ENCODE measurements at regions not wholly inside any gene's neighbourhood (a gene's known extent, or its start where the extent isn't known, plus 50 kb on each side); places are given as distances from the start of the nearest gene placed in this dataset.

- Histone ChIP-seq H3K27me3 (ENCODE audit: control insufficient read depth, insufficient read depth, low read length) (no peaks in the 10 kb centered on the region), H3K4me3 (ENCODE audit: low read length) (no peak overlapping the region), H3K36me3 (ENCODE audit: control insufficient read depth, insufficient read depth, low read length) (no peaks in the 10 kb centered on the region), H3K27ac (ENCODE audit: low read length) (no peak overlapping the region), H3K4me1 (ENCODE audit: control insufficient read depth, insufficient read depth, low read length) (peaks cover 3% of the 10 kb centered on the region), H3K9me3 (ENCODE audit: control insufficient read depth, low read depth, low read length) (no peaks in the 10 kb centered on the region)
- 100% methylated on average over 1 of the region's 14 CpGs for WGBS (ENCODE audit: insufficient coverage, low lambda C conversion rate)
- DNase-seq: no peak
Observed at GRCh38 chr11:134521001-134521400, 109.0 kb upstream of the B3GAT1 start.

- no CpG with 5 or more reads among the region's 7 CpGs for WGBS (ENCODE audit: insufficient coverage, low lambda C conversion rate)
- no peaks in the 10 kb centered on the region for H3K27me3 ChIP-seq (ENCODE audit: control insufficient read depth, insufficient read depth, low read length)
- no peaks in the 10 kb centered on the region for H3K9me3 ChIP-seq (ENCODE audit: control insufficient read depth, low read depth, low read length)
- no peak overlapping the region for H3K4me3 ChIP-seq (ENCODE audit: low read length)
- H3K4me1 ChIP-seq (ENCODE audit: control insufficient read depth, insufficient read depth, low read length): peaks cover 13% of the 10 kb centered on the region
- no peak for DNase-seq
- no peaks in the 10 kb centered on the region for H3K36me3 ChIP-seq (ENCODE audit: control insufficient read depth, insufficient read depth, low read length)
- H3K27ac ChIP-seq (ENCODE audit: low read length): no peak overlapping the region
Observed at GRCh38 chr11:134519788-134520187, 107.7 kb upstream of the B3GAT1 start.

- Histone ChIP-seq H3K9me3 (ENCODE audit: control insufficient read depth, low read depth, low read length) (no peaks in the 10 kb centered on the region), H3K4me1 (ENCODE audit: control insufficient read depth, insufficient read depth, low read length) (peaks cover 13% of the 10 kb centered on the region), H3K27ac (ENCODE audit: low read length) (no peak overlapping the region), H3K36me3 (ENCODE audit: control insufficient read depth, insufficient read depth, low read length) (no peaks in the 10 kb centered on the region), H3K4me3 (ENCODE audit: low read length) (no peak overlapping the region), H3K27me3 (ENCODE audit: control insufficient read depth, insufficient read depth, low read length) (no peaks in the 10 kb centered on the region)
- WGBS (ENCODE audit: insufficient coverage, low lambda C conversion rate): no CpG with 5 or more reads among the region's 6 CpGs
- no peak for DNase-seq
Observed at GRCh38 chr11:134519390-134519750, 107.3 kb upstream of the B3GAT1 start.

GRCh38 chr11:134518616-134519389, 106.8 kb upstream of the B3GAT1 start:
- WGBS (ENCODE audit: insufficient coverage, low lambda C conversion rate): no CpG with 5 or more reads among the region's 20 CpGs
- Histone ChIP-seq H3K27ac (ENCODE audit: low read length) (no peak overlapping the region), H3K27me3 (ENCODE audit: control insufficient read depth, insufficient read depth, low read length) (no peaks in the 10 kb centered on the region), H3K4me1 (ENCODE audit: control insufficient read depth, insufficient read depth, low read length) (peaks cover 13% of the 10 kb centered on the region), H3K36me3 (ENCODE audit: control insufficient read depth, insufficient read depth, low read length) (no peaks in the 10 kb centered on the region), H3K9me3 (ENCODE audit: control insufficient read depth, low read depth, low read length) (no peaks in the 10 kb centered on the region), H3K4me3 (ENCODE audit: low read length) (no peak overlapping the region)
- DNase-seq: no peak

- H3K27ac ChIP-seq (ENCODE audit: low read length): no peak overlapping the region
- no peaks in the 10 kb centered on the region for H3K27me3 ChIP-seq (ENCODE audit: control insufficient read depth, insufficient read depth, low read length)
- H3K9me3 ChIP-seq (ENCODE audit: control insufficient read depth, low read depth, low read length): no peaks in the 10 kb centered on the region
Observed at GRCh38 chr11:134517621-134518293, 105.7 kb upstream of the B3GAT1 start.

GRCh38 chr11:134517115-134517514, 105.1 kb upstream of the B3GAT1 start:
- Histone ChIP-seq H3K4me3 (ENCODE audit: low read length) (no peak overlapping the region), H3K4me1 (ENCODE audit: control insufficient read depth, insufficient read depth, low read length) (peaks cover 13% of the 10 kb centered on the region), H3K36me3 (ENCODE audit: control insufficient read depth, insufficient read depth, low read length) (no peaks in the 10 kb centered on the region), H3K9me3 (ENCODE audit: control insufficient read depth, low read depth, low read length) (no peaks in the 10 kb centered on the region), H3K27me3 (ENCODE audit: control insufficient read depth, insufficient read depth, low read length) (no peaks in the 10 kb centered on the region), H3K27ac (ENCODE audit: low read length) (no peak overlapping the region)
- WGBS (ENCODE audit: insufficient coverage, low lambda C conversion rate): 100% methylated on average over 1 of the region's 6 CpGs
- no peak for DNase-seq

More at GRCh38 chr11:134517621-134518293, 105.7 kb upstream of the B3GAT1 start:
- H3K4me1 ChIP-seq (ENCODE audit: control insufficient read depth, insufficient read depth, low read length): peaks cover 13% of the 10 kb centered on the region
- H3K4me3 ChIP-seq (ENCODE audit: low read length): no peak overlapping the region
- no peak for DNase-seq
- H3K36me3 ChIP-seq (ENCODE audit: control insufficient read depth, insufficient read depth, low read length): no peaks in the 10 kb centered on the region
- WGBS (ENCODE audit: insufficient coverage, low lambda C conversion rate): no CpG with 5 or more reads among the region's 14 CpGs

GRCh38 chr11:134516529-134516928, 104.5 kb upstream of the B3GAT1 start:
- no peak for DNase-seq
- Histone ChIP-seq H3K36me3 (ENCODE audit: control insufficient read depth, insufficient read depth, low read length) (no peaks in the 10 kb centered on the region), H3K27me3 (ENCODE audit: control insufficient read depth, insufficient read depth, low read length) (no peaks in the 10 kb centered on the region), H3K9me3 (ENCODE audit: control insufficient read depth, low read depth, low read length) (no peaks in the 10 kb centered on the region), H3K4me1 (ENCODE audit: control insufficient read depth, insufficient read depth, low read length) (peaks cover 13% of the 10 kb centered on the region), H3K27ac (ENCODE audit: low read length) (no peak overlapping the region), H3K4me3 (ENCODE audit: low read length) (no peak overlapping the region)
- WGBS (ENCODE audit: insufficient coverage, low lambda C conversion rate): 33% methylated on average over 1 of the region's 9 CpGs

- H3K27me3 ChIP-seq (ENCODE audit: control insufficient read depth, insufficient read depth, low read length): no peaks in the 10 kb centered on the region
- no CpG with 5 or more reads among the region's 26 CpGs for WGBS (ENCODE audit: insufficient coverage, low lambda C conversion rate)
- no peaks in the 10 kb centered on the region for H3K36me3 ChIP-seq (ENCODE audit: control insufficient read depth, insufficient read depth, low read length)
- H3K4me3 ChIP-seq (ENCODE audit: low read length): no peak overlapping the region
- no peak overlapping the region for H3K27ac ChIP-seq (ENCODE audit: low read length)
- no peaks in the 10 kb centered on the region for H3K9me3 ChIP-seq (ENCODE audit: control insufficient read depth, low read depth, low read length)
- H3K4me1 ChIP-seq (ENCODE audit: control insufficient read depth, insufficient read depth, low read length): peaks cover 13% of the 10 kb centered on the region
- peak; percentile 18 to 69 for DNase-seq
Observed at GRCh38 chr11:134515081-134515960, 103.3 kb upstream of the B3GAT1 start.

GRCh38 chr11:134514354-134514951, 102.4 kb upstream of the B3GAT1 start:
- Histone ChIP-seq H3K36me3 (ENCODE audit: control insufficient read depth, insufficient read depth, low read length) (no peaks in the 10 kb centered on the region), H3K9me3 (ENCODE audit: control insufficient read depth, low read depth, low read length) (no peaks in the 10 kb centered on the region), H3K27me3 (ENCODE audit: control insufficient read depth, insufficient read depth, low read length) (no peaks in the 10 kb centered on the region), H3K4me3 (ENCODE audit: low read length) (no peak overlapping the region), H3K4me1 (ENCODE audit: control insufficient read depth, insufficient read depth, low read length) (peaks cover 13% of the 10 kb centered on the region), H3K27ac (ENCODE audit: low read length) (no peak overlapping the region)
- DNase-seq: no peak
- no CpG with 5 or more reads among the region's 10 CpGs for WGBS (ENCODE audit: insufficient coverage, low lambda C conversion rate)

GRCh38 chr11:134513585-134514120, 101.6 kb upstream of the B3GAT1 start:
- no peak overlapping the region for H3K27ac ChIP-seq (ENCODE audit: low read length)
- H3K27me3 ChIP-seq (ENCODE audit: control insufficient read depth, insufficient read depth, low read length): no peaks in the 10 kb centered on the region
- no peaks in the 10 kb centered on the region for H3K36me3 ChIP-seq (ENCODE audit: control insufficient read depth, insufficient read depth, low read length)
- no peak overlapping the region for H3K4me3 ChIP-seq (ENCODE audit: low read length)
- 20% methylated on average over 1 of the region's 18 CpGs for WGBS (ENCODE audit: insufficient coverage, low lambda C conversion rate)
- no peaks in the 10 kb centered on the region for H3K9me3 ChIP-seq (ENCODE audit: control insufficient read depth, low read depth, low read length)
- peaks cover 13% of the 10 kb centered on the region for H3K4me1 ChIP-seq (ENCODE audit: control insufficient read depth, insufficient read depth, low read length)
- no peak for DNase-seq

Measured in large intestine (tissue), 3 donors.